NCI-H1417 (cell line): ENCODE measurements at regions not wholly inside any gene's neighbourhood (a gene's known extent, or its start where the extent isn't known, plus 50 kb on each side); places are given as distances from the start of the nearest gene placed in this dataset.
"Not testable (repeated sequence)": the region's sequence is repeated elsewhere in the genome, so short reads cannot be mapped to it uniquely, and the experiment has no call there.

ENCODE experiments used
- DNase-seq, 3 experiments: peaks; one replicate each; lab custom pipeline; 2025; lab: John Stamatoyannopoulos, UW

GRCh38 chr1:203401199-203401877 lies 50.4 kb upstream of the FMOD start:
- DNase-seq = peak in 1 of 3 experiments; percentile 15

GRCh38 chr1:203402152-203402551 lies 51.2 kb upstream of the FMOD start:
- no peak for DNase-seq

DNA sequence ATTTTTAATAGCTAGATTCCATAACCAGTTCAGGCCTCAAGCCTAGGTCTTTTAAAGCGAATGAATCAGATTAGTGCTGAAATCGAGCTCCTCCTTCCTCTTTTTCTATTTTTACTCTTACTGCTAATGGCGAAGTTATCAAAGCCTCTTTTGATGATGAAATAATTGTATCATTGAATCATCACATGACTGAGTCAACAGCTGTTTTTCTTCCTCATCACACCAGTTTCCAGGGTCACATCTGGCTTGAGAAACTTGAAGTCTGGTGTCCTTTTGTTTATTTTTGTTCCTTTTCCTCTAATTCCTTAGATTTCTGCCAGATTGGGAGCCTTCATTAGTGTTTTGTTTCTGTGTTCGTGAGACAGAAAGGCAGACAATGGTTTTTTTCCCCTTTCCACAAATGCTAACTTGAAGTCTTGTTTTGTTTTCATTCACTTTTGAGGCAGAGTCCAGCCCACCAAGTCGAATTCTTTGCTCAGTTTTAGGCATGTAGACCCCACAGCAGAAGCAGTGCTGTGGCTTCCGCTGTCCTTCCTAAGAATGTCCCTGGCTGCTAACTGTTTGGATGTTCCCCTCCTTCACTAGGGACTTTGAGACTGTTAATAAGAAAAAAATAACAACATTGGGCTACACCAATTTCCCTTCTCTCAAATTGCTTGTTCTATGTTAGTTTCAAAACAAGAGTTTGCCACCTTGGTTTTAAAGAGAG lies 51.9 kb upstream of the FMOD start:
- DNase-seq = no peak

- DNase-seq = no peak
Observed at GRCh38 chr1:203403586-203403985, 52.7 kb upstream of the FMOD start.

DNA sequence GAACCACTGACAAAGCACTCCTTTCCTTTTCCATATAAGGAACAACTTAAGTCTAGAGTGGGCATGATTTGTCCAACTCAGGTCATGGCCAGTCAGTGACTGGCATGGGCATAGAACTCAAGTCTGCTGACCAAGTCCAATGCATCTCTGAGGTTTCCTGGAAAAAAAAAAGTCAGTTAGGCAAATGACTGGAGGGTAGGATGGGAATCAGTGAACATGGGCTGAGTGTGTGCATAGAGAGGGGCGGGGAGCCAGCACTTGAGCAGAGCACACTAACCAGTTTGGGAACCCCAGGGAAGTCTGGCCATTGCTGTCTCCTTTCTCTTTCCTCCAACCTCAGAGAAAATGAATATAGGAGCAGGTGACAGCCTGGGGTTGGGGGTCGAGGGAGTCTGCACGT lies 53.6 kb upstream of the FMOD start:
- DNase-seq = no peak

DNA sequence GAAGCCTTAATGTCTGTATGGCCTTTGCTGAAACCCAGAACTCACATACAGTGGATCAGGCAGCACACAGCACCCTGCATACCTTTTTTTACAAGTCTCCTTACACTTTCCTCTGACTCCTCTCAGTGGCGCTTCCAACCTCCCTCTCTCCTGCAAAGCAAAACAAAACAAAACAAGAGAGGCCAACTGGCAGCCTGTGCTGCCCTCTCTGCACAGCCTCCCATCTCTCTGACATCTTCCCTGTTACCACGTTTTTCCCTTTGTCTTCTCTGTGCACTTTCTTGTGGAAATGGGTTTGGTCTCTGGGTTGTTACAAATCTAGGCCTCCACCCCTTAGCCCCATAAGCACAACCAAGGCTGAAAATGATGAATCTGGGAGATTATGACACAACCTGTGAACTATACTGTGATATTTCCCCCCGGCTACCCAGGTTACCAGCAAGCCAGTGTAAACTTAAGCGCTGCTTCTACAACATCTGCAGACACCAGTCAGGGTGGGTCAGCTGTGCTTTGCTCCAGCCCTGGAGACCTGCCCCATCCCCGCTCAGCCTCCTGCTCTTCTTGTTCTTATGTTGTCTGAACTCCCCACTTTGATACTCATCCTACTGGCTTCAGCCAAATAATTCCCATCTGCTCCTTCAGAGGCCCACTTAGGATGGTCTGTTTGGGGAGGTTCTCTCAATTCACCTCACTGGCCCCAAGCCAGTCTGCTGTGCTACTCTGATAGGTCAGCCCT lies 54.9 kb upstream of the FMOD start:
- DNase-seq = no peak

DNA sequence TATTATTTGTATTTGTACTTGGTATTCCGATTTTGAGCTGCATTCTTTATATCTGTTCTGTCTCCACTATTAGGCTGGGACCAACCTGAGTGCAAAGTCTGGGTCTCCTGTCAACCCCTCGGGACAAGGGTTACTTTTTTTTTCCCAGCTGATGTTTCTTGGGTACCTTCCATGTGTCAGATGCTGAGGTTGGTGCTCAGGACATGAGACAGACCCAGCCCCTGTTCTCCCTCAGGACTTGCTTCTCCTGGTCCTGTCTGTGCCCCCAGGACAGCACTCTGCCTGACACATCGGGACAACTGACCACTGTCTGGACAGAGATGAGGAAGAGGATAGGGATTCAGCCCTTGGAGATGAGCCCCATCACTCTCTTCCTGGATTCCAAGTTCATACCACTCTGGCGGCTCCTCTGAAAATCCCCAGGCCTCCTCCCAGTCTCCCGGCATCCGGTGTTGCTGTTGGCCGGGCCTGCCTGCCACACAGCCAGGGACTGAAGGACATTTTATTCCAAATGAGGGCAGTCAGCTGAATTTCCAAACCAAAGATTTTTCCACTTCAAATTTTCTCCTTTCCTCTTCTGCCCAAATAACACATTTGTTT lies 55.6 kb upstream of the FMOD start:
- DNase-seq = no peak

DNA sequence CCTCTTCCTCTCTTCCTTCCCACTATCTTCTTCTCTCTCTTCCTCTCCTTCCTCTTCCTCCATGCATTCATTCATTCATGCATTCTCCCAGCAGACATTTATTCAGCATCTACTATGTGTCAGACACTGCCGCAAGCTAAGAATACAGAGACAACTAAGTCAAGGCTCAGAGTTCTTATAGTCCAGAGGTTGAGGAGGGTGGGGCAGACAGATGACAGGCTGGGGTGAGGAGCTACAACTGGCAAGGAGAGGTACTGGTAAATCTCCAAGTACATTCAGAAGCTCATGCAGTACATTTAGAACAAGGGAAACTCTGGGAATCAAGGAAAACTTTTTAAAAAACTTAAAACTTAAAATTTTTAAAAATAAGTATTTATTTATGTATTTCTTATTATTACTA lies 56.4 kb upstream of the FMOD start:
- no peak for DNase-seq

GRCh38 chr1:203408486-203409481 lies 57.9 kb upstream of the FMOD start:
- DNase-seq = no peak

- no peak for DNase-seq
Observed at GRCh38 chr1:203410182-203410900, 59.4 kb upstream of the FMOD start.

DNA sequence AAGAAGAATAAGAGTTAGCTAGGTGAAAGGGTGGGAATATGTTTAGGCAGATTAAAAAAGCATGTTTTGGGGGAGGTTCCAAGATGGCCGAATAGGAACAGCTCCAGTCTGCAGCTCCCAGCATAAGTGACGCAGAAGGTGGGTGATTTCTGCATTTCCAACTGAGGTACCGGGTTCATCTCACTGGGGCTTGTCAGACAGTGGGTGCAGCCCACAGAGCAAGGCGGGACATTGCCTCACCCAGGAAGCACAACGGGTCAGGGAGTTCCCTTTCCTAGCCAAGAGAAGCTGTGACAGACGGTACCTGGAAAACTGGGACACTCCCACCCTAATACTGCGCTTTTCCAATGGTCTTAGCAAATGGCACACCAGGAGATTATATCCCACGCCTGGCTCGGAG lies 60.5 kb upstream of the FMOD start:
- DNase-seq = not testable (repeated sequence)

- DNase-seq = no peak
Observed at GRCh38 chr1:203419558-203419957, 56.0 kb upstream of the PRELP start.

GRCh38 chr1:203420263-203420662 lies 55.3 kb upstream of the PRELP start:
- DNase-seq = no peak

GRCh38 chr1:203421246-203421645 lies 54.4 kb upstream of the PRELP start:
- no peak for DNase-seq

DNA sequence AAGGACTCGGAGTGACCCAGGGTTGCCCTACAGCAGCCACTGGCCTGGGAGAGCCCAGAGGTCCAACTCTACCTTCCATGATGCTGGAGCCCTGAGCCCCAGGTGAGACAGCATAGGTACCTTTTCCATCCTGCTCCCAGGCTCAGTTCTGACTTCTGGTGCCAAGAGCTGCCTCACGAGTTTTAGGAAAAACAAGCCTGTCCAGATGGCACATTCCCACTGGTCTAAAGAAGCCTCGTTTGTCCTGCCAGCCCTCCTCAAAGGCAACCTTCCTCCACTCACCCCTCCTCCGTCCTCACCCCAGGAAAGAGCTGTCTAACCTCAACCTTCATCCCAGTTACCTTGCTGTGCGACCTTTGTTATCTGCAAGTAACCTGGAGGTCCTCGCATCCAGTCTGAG lies 53.5 kb upstream of the PRELP start:
- no peak for DNase-seq

GRCh38 chr1:203422656-203423055 lies 53.0 kb upstream of the PRELP start:
- DNase-seq = no peak

GRCh38 chr1:203424285-203424684 lies 51.3 kb upstream of the PRELP start:
- no peak for DNase-seq

DNA sequence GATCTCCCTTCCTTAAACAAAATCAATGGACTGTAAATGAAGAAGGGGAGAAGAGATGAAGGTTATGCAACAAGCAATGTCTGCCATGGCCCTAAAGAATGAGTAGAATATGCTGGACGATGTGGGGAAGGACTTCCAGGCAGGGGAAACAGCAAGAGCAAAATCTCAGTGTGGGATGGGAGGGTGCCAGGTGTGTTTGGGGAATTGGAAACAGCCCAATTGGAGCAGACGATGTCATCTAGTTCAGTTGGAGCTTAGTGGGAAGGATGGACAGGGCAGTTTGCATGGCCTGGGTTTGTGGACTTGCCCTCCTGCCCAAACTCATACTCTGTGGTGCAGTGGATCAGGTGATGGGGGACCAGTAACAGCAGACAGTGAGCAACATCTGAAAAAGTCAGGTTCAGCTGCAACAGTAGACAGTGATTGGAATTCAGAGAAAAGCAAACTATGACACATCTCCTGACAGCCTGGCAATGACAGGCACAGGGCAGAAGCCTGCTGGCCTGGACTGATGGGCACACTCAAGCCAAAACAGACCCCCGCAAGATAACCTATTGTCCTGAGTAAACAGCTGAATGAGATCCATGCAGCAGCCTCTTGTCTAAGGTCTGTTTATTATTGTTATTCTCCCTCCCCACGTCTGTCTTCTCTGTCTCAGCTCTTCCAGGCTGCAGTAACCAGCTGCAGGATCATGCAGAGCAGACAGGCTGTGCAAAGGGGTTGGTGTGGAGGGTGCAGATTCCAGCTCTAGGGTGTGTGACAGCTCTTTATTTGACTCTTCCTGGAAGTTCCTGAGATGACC lies 50.5 kb upstream of the PRELP start:
- DNase-seq = peak in 2 of 3 experiments; percentile 28 to 52

GRCh38 chr1:203425663-203425975 lies 50.0 kb upstream of the PRELP start:
- no peak for DNase-seq
